ENCODE measurements at regions not wholly inside any gene's neighbourhood (a gene's known extent, or its start where the extent isn't known, plus 50 kb on each side); places are given as distances from the start of the nearest gene placed in this dataset.

DNA sequence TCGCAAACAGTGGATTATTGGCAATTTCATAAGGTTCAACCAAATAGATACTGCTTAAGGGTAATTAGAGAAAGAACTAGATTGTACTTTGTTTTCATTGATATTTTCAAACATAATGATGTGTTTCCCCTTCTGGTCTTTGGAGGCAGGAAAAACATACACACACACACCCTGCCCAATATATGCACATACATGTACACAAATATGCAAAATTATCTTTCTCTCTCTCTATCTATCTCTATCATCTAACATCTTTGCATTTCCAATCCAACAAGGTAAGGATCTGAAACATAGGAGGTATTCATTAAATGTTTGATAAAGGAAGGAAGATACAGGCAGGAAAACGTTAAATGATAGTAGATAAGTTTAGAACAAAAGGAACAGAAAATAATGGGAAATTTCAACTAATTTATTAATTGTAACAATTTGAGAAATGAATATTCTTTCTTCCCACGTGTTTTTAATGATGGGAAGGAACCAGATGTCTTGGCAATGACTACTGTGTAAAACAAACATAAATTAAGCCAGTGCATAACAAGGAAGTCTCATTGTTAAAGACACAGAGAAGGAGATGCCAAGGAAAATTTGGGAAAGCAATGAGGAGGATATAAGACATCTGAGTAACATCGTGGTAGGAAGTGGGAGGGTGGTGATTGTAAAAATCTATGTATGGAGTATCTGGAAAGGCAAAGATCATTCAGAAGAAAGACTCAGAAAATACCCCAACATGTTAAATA, 532.1 kb downstream of the GBA3 start:
- Histone ChIP-seq H3K27ac (ENCODE audit: low read depth, low read length) (no peak overlapping the region), H3K4me1 (ENCODE audit: insufficient read depth, low read length) (no peaks in the 10 kb centered on the region), H3K9me3 (ENCODE audit: low read length) (no peaks in the 10 kb centered on the region), H3K4me3 (ENCODE audit: low read length) (no peak overlapping the region), H3K27me3 (ENCODE audit: insufficient read depth, low read length, poor library complexity, severe bottlenecking) (no peaks in the 10 kb centered on the region), H3K36me3 (ENCODE audit: insufficient read depth, low read length) (no peaks in the 10 kb centered on the region)
- no peak for DNase-seq
- Mint-ChIP-seq H3K4me3 (no peak overlapping the region), H3K9me3 (peaks cover 5 to 20% (median 9%) of the 10 kb centered on the region in 5 donors), H3K27me3 (no peaks in the 10 kb centered on the region), H3K4me1 (no peaks in the 10 kb centered on the region), H3K27ac (no peak overlapping the region), H3K36me3 (no peaks in the 10 kb centered on the region)
- ChIA-PET POLR2A (no interaction called here), CTCF (no interaction called here)

DNA sequence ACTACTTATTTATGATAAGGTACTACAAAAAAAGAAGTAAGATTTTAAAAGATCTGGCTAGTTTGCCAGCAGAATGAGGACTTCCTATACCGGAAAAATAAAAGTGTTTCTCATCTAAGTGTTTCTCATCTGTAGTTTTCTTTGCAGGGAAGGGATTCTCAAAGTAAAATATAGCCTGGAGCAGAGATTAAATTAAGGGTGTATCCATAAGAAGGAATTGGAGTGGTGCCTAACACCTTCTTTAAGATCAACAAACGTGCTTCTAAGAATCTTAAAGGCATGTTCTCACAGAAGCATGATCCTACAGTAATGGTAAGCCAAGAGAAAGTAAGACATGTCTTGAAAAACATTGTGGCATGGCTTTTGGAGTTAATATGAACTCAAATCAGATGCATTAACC, 528.2 kb downstream of the GBA3 start:
- no peak overlapping the region for H3K27ac Mint-ChIP-seq
- H3K4me3 Mint-ChIP-seq, result no peak overlapping the region
- ChIA-PET POLR2A (no interaction called here), CTCF (no interaction called here)
- H3K27me3 Mint-ChIP-seq, result no peaks in the 10 kb centered on the region
- no peaks in the 10 kb centered on the region for H3K36me3 ChIP-seq (ENCODE audit: insufficient read depth, low read length)
- H3K27me3 ChIP-seq (ENCODE audit: insufficient read depth, low read length, poor library complexity, severe bottlenecking), result no peaks in the 10 kb centered on the region
- H3K4me3 ChIP-seq (ENCODE audit: low read length), result no peak overlapping the region
- no peaks in the 10 kb centered on the region for H3K4me1 Mint-ChIP-seq
- H3K9me3 Mint-ChIP-seq, result peaks cover 2 to 16% (median 7%) of the 10 kb centered on the region in 5 donors
- H3K27ac ChIP-seq (ENCODE audit: low read depth, low read length), result no peak overlapping the region
- no peak for DNase-seq
- no peaks in the 10 kb centered on the region for H3K4me1 ChIP-seq (ENCODE audit: insufficient read depth, low read length)
- no peaks in the 10 kb centered on the region for H3K9me3 ChIP-seq (ENCODE audit: low read length)
- no peaks in the 10 kb centered on the region for H3K36me3 Mint-ChIP-seq

DNA sequence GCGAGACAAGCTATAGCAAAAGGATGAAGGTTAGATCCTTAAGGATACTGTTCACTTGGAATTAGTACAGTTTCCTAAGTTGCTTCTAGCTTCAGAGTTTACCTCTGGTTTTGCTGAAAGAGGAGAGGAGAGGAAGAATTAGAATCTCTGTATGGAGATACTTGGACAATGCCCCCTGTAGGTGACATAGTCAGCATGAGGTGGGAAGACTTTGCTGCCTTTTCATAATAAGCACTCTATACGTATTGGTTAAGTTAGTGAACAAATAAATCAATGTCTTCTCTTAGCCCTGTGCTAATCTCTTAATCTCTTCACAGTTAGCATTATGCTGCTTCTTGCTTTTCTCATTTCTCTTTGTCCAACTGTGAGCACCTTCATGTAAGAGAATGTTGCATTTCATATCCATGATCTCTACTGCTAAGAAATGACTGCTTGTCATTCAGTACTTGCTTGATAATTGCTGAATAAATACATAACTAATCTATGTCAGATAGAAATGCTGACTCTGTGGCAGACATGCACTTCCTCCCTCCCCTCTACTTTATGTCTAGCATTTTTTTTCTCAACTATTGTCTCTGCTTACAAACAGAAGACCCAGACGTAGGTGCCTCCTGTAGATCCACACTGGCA, 527.2 kb downstream of the GBA3 start:
- Histone ChIP-seq H3K27ac (ENCODE audit: low read depth, low read length) (no peak overlapping the region), H3K27me3 (ENCODE audit: insufficient read depth, low read length, poor library complexity, severe bottlenecking) (no peaks in the 10 kb centered on the region), H3K4me1 (ENCODE audit: insufficient read depth, low read length) (no peaks in the 10 kb centered on the region), H3K36me3 (ENCODE audit: insufficient read depth, low read length) (no peaks in the 10 kb centered on the region), H3K9me3 (ENCODE audit: low read length) (no peaks in the 10 kb centered on the region), H3K4me3 (ENCODE audit: low read length) (no peak overlapping the region)
- no peak overlapping the region for H3K27ac Mint-ChIP-seq
- H3K4me1 Mint-ChIP-seq, result no peaks in the 10 kb centered on the region
- ChIA-PET CTCF (no interaction called here), POLR2A (no interaction called here)
- no peaks in the 10 kb centered on the region for H3K36me3 Mint-ChIP-seq
- DNase-seq, result no peak
- H3K4me3 Mint-ChIP-seq, result no peak overlapping the region
- H3K27me3 Mint-ChIP-seq, result no peaks in the 10 kb centered on the region
- H3K9me3 Mint-ChIP-seq, result peaks cover 2 to 21% (median 9%) of the 10 kb centered on the region in 5 donors

DNA sequence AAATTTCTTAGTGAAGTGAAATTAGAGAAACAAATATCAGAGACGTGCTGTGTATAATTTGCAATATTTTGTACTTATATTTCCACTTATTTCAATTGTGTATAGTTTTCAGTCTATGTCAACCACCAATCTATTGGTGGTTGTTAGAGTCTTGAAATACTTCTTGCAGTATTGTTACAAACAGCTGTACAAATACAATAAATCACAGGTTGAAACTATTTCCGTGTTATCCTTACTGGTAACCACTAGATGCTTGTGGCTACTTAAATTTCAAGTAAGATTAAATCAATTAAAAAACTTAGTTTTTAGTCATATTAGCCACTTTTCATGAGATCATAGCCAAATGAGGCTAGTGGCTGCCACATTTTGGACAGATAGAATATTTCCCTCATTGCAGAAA, 520.5 kb downstream of the GBA3 start:
- Histone ChIP-seq H3K36me3 (ENCODE audit: insufficient read depth, low read length) (no peaks in the 10 kb centered on the region), H3K27ac (ENCODE audit: low read depth, low read length) (no peak overlapping the region), H3K4me3 (ENCODE audit: low read length) (no peak overlapping the region), H3K4me1 (ENCODE audit: insufficient read depth, low read length) (no peaks in the 10 kb centered on the region), H3K9me3 (ENCODE audit: low read length) (no peaks in the 10 kb centered on the region), H3K27me3 (ENCODE audit: insufficient read depth, low read length, poor library complexity, severe bottlenecking) (no peaks in the 10 kb centered on the region)
- Mint-ChIP-seq H3K4me1 (no peaks in the 10 kb centered on the region), H3K27me3 (no peaks in the 10 kb centered on the region), H3K36me3 (no peaks in the 10 kb centered on the region), H3K27ac (no peak overlapping the region), H3K4me3 (no peak overlapping the region), H3K9me3 (peaks cover 0 to 11% (median 9%) of the 10 kb centered on the region in 5 donors)
- CTCF ChIA-PET, result no interaction called here
- DNase-seq, result no peak
- POLR2A ChIA-PET, result no interaction called here

DNA sequence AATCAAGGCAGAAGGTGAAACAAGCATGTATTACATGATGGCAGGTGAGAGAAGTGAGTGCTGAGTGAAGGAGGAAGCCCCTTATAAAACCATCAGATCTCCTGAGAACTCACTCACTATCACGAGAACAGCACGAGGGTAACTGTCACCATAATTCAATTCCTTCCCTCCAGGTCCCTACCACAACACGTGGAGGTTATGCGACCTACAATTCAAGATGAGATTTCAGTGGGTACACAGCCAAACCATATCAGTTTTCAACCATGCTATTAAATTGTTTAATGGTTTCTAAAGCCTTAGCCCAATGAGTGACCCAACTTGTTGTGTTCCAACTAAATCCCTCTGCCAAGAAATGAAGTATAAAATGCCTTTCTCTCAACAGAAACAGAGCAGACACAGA, 519.8 kb downstream of the GBA3 start:
- H3K4me3 Mint-ChIP-seq, result no peak overlapping the region
- Histone ChIP-seq H3K4me1 (ENCODE audit: insufficient read depth, low read length) (no peaks in the 10 kb centered on the region), H3K4me3 (ENCODE audit: low read length) (no peak overlapping the region), H3K36me3 (ENCODE audit: insufficient read depth, low read length) (no peaks in the 10 kb centered on the region), H3K9me3 (ENCODE audit: low read length) (no peaks in the 10 kb centered on the region), H3K27ac (ENCODE audit: low read depth, low read length) (no peak overlapping the region), H3K27me3 (ENCODE audit: insufficient read depth, low read length, poor library complexity, severe bottlenecking) (no peaks in the 10 kb centered on the region)
- DNase-seq, result no peak
- ChIA-PET CTCF (no interaction called here), POLR2A (no interaction called here)
- H3K27ac Mint-ChIP-seq, result no peak overlapping the region
- peaks cover 0 to 15% (median 9%) of the 10 kb centered on the region in 5 donors for H3K9me3 Mint-ChIP-seq
- no peaks in the 10 kb centered on the region for H3K27me3 Mint-ChIP-seq
- H3K36me3 Mint-ChIP-seq, result no peaks in the 10 kb centered on the region
- no peaks in the 10 kb centered on the region for H3K4me1 Mint-ChIP-seq

DNA sequence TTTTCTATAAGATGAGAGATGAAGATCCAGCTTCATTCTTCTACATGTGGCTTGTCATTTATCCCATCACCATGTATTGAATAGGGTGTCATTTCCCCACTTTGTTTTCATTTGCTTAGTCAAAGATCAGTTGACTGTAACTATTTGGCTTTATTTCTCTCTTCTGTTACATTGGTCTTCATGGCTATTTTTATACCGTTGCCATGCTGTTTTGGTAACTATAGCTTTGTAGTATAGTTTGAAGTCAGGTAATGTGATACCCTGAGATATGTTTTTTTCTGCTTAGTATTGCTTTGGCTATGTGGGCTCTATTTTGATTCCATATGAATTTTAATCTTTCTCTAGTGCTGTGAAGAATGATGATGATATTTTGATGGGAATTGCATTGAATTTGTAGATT, 514.3 kb downstream of the GBA3 start:
- Mint-ChIP-seq H3K27ac (no peak overlapping the region), H3K9me3 (peaks cover 7 to 29% (median 12%) of the 10 kb centered on the region in 5 donors), H3K4me1 (no peaks in the 10 kb centered on the region), H3K36me3 (no peaks in the 10 kb centered on the region), H3K27me3 (no peaks in the 10 kb centered on the region), H3K4me3 (no peak overlapping the region)
- no peaks in the 10 kb centered on the region for H3K4me1 ChIP-seq (ENCODE audit: insufficient read depth, low read length)
- H3K36me3 ChIP-seq (ENCODE audit: insufficient read depth, low read length), result no peaks in the 10 kb centered on the region
- no peaks in the 10 kb centered on the region for H3K9me3 ChIP-seq (ENCODE audit: low read length)
- H3K27ac ChIP-seq (ENCODE audit: low read depth, low read length), result no peak overlapping the region
- no peaks in the 10 kb centered on the region for H3K27me3 ChIP-seq (ENCODE audit: insufficient read depth, low read length, poor library complexity, severe bottlenecking)
- no peak for DNase-seq
- ChIA-PET POLR2A (no interaction called here), CTCF (no interaction called here)
- no peak overlapping the region for H3K4me3 ChIP-seq (ENCODE audit: low read length)

DNA sequence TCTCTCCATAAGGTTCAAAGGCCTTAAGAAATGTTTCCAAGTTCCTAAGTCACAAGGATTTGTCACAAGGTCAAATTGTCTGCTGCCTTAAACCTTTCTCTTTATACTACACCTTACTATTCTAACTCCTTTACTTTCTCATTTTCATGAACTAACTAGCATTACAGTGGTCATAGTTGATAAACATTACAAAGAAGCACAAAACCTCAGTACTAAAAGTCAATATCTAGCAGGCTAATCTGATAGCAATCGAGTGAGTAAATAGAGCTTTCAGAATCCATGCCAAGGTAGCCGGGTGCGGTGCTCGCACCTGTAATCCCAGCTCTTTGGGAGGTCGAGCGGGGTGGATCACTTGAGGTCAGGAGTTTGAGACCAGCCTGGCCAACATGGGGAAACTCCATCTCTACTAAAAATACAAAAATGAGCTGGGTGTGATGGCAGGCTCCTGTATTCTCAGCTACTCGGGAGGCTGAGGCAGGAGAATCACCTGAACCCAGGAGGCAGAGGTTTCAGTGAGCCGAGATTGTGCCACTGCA, 510.0 kb downstream of the GBA3 start:
- peaks cover 5 to 28% (median 15%) of the 10 kb centered on the region in 5 donors for H3K9me3 Mint-ChIP-seq
- no peak for DNase-seq
- no peaks in the 10 kb centered on the region for H3K9me3 ChIP-seq (ENCODE audit: low read length)
- H3K4me3 ChIP-seq (ENCODE audit: low read length), result no peak overlapping the region
- no peak overlapping the region for H3K27ac Mint-ChIP-seq
- no peak overlapping the region for H3K27ac ChIP-seq (ENCODE audit: low read depth, low read length)
- ChIA-PET POLR2A (no interaction called here), CTCF (no interaction called here)
- no peaks in the 10 kb centered on the region for H3K36me3 ChIP-seq (ENCODE audit: insufficient read depth, low read length)
- no peaks in the 10 kb centered on the region for H3K4me1 Mint-ChIP-seq
- H3K4me3 Mint-ChIP-seq, result no peak overlapping the region
- no peaks in the 10 kb centered on the region for H3K36me3 Mint-ChIP-seq
- no peaks in the 10 kb centered on the region for H3K27me3 Mint-ChIP-seq
- no peaks in the 10 kb centered on the region for H3K4me1 ChIP-seq (ENCODE audit: insufficient read depth, low read length)
- H3K27me3 ChIP-seq (ENCODE audit: insufficient read depth, low read length, poor library complexity, severe bottlenecking), result no peaks in the 10 kb centered on the region

DNA sequence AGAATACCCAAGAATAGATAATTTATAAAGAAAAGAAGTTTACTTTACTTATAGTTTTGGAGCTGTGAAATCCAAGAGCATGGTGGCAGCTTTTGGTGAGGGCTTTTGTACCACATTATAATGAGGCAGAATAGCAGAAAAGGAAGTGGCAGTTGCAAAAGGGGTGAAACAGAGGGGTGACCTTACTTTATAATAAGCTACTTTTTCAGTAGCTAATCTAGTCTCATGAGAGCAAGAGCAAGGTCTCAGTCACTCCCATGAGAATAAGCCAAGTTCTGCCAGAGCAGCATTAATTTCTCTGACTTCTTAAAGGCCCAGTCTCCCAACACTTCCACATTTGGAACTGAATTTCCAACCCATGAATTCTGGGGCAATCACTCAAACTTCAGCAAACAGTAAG, 502.0 kb downstream of the GBA3 start:
- no peaks in the 10 kb centered on the region for H3K4me1 Mint-ChIP-seq

More for the DNA sequence above, 502.0 kb downstream of the GBA3 start:
- no peaks in the 10 kb centered on the region for H3K27me3 ChIP-seq (ENCODE audit: insufficient read depth, low read length, poor library complexity, severe bottlenecking)
- peak overlapping the region in 1 of 8 donors; percentile 32 for H3K27ac Mint-ChIP-seq
- no peak overlapping the region for H3K4me3 ChIP-seq (ENCODE audit: low read length)
- DNase-seq, result no peak
- no peaks in the 10 kb centered on the region for H3K27me3 Mint-ChIP-seq
- H3K36me3 ChIP-seq (ENCODE audit: insufficient read depth, low read length), result no peaks in the 10 kb centered on the region
- H3K27ac ChIP-seq (ENCODE audit: low read depth, low read length), result no peak overlapping the region
- no peaks in the 10 kb centered on the region for H3K9me3 ChIP-seq (ENCODE audit: low read length)
- no peak overlapping the region for H3K4me3 Mint-ChIP-seq
- ChIA-PET POLR2A (no interaction called here), CTCF (no interaction called here)
- H3K9me3 Mint-ChIP-seq, result peaks cover 0 to 29% (median 7%) of the 10 kb centered on the region in 5 donors
- peaks cover 0 to 1% (median 0%) of the 10 kb centered on the region in 3 donors for H3K36me3 Mint-ChIP-seq
- H3K4me1 ChIP-seq (ENCODE audit: insufficient read depth, low read length), result no peaks in the 10 kb centered on the region
